ENCODE measurements at regions not wholly inside any gene's neighbourhood (a gene's known extent, or its start where the extent isn't known, plus 50 kb on each side); places are given as distances from the start of the nearest gene placed in this dataset.
"Not testable (repeated sequence)": the region's sequence is repeated elsewhere in the genome, so short reads cannot be mapped to it uniquely, and the experiment has no call there.

- H3K4me3 Mint-ChIP-seq, CTCF ChIA-PET, H3K4me1 Mint-ChIP-seq, H3K9me3 Mint-ChIP-seq, DNase-seq, H3K27me3 Mint-ChIP-seq, H3K27ac Mint-ChIP-seq, H3K36me3 Mint-ChIP-seq: not testable (repeated sequence)
Observed at GRCh38 chrX:14302561-14302960, 226.8 kb upstream of the GLRA2 start.

DNA sequence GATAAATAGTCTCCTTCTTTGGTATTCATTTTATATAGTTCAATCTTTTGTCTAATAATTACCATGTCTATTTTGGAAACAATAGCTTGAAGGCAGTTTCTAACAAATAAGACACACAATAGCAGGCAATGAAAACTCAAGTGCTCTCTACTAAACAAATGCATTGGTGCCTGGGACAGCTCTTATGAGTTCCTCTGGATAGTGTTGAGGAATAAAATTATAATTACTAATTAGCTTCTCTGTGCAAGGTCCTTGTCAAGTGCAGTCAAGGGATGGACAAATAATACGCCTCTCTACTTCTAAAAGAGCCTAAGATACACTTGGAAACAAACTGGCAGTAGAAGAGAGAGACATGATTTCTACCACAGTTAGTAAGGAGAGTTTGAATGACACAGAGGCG lies 229.0 kb upstream of the GLRA2 start:
- CTCF ChIA-PET: no interaction called here
- no peaks in the 10 kb centered on the region for H3K4me1 Mint-ChIP-seq
- no peak overlapping the region for H3K27ac Mint-ChIP-seq
- H3K36me3 Mint-ChIP-seq: no peaks in the 10 kb centered on the region
- no peaks in the 10 kb centered on the region for H3K9me3 Mint-ChIP-seq
- H3K27me3 Mint-ChIP-seq: no peaks in the 10 kb centered on the region
- DNase-seq: no peak
- no peak overlapping the region for H3K4me3 Mint-ChIP-seq

GRCh38 chrX:14295426-14295825 lies 233.9 kb upstream of the GLRA2 start:
- H3K9me3 Mint-ChIP-seq: no peaks in the 10 kb centered on the region
- no peak for DNase-seq
- H3K27me3 Mint-ChIP-seq: no peaks in the 10 kb centered on the region
- no peaks in the 10 kb centered on the region for H3K4me1 Mint-ChIP-seq
- no peak overlapping the region for H3K27ac Mint-ChIP-seq
- no peak overlapping the region for H3K4me3 Mint-ChIP-seq
- no peaks in the 10 kb centered on the region for H3K36me3 Mint-ChIP-seq
- CTCF ChIA-PET: no interaction called here

- H3K4me1 Mint-ChIP-seq: no peaks in the 10 kb centered on the region
- no peaks in the 10 kb centered on the region for H3K27me3 Mint-ChIP-seq
- no peaks in the 10 kb centered on the region for H3K9me3 Mint-ChIP-seq
- H3K27ac Mint-ChIP-seq: no peak overlapping the region
- no peak overlapping the region for H3K4me3 Mint-ChIP-seq
- DNase-seq: no peak
- no peaks in the 10 kb centered on the region for H3K36me3 Mint-ChIP-seq
- CTCF ChIA-PET: no interaction called here
Observed at GRCh38 chrX:14291666-14292500, 237.5 kb upstream of the GLRA2 start.

DNA sequence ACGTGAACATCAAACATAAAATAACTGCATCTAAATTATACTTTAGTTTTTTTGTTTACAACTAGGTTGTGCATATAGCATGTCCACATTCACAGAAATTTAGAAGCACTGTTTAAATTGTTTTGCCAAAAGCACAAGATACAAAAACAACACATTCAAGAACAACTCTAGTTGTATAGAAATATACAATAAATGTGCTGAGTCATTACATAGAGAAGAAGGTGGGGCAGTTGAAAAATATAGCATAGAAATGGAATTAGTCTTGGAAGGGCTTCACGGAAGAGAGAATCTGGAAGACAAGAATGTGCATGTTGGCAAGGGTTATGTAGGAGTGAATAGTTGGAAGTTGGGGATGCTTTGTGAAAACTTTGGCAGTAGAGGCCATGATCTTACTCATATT lies 239.0 kb upstream of the GLRA2 start:
- CTCF ChIA-PET: no interaction called here
- Mint-ChIP-seq H3K27me3 (no peaks in the 10 kb centered on the region), H3K4me3 (no peak overlapping the region), H3K4me1 (no peaks in the 10 kb centered on the region), H3K27ac (no peak overlapping the region), H3K36me3 (no peaks in the 10 kb centered on the region), H3K9me3 (no peaks in the 10 kb centered on the region)
- no peak for DNase-seq

DNA sequence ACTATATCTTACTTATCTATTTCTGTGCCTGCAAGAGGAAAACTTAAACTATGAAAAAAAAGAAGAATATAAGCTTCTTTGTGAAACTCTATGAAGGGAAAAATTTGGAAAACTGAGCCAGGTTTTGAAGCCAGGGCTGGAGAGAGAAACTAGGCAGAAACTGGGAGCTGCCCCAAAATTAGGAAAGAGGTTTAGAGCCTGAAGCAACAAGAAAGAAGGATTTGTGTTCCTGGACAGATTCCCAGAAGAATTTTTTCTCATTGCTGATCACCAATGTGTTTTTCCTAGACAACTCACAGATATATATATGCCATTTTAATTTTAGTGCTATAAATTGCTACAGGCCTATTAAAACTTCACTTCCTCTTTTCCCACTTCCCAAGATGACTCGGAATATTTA lies 245.0 kb upstream of the GEMIN8 start:
- Mint-ChIP-seq H3K27ac (no peak overlapping the region), H3K36me3 (no peaks in the 10 kb centered on the region), H3K27me3 (no peaks in the 10 kb centered on the region), H3K9me3 (no peaks in the 10 kb centered on the region), H3K4me3 (no peak overlapping the region), H3K4me1 (no peaks in the 10 kb centered on the region)
- CTCF ChIA-PET: no interaction called here
- DNase-seq: no peak

DNA sequence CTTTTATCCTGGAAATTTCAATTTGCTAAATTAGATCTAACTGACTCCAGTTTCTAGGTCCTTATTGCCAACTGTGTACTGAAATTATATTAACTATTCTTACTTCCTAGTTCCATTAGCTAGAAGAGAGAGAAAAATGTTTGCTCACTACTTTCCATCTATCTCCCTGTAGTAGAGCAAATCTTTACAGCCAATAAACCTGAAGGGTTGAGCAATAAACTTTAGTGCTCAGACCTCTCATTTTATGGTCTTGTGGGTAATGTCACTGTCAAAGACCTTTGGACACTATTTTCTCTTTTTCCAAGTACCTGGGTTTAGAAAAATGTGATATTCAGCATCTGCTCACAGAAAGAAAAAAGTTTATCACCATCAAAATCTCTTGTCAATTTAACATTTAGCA lies 237.5 kb upstream of the GEMIN8 start:
- no peak for DNase-seq
- H3K4me3 Mint-ChIP-seq: no peak overlapping the region
- H3K4me1 Mint-ChIP-seq: no peaks in the 10 kb centered on the region
- no peaks in the 10 kb centered on the region for H3K36me3 Mint-ChIP-seq
- no peaks in the 10 kb centered on the region for H3K27me3 Mint-ChIP-seq
- CTCF ChIA-PET: no interaction called here
- no peaks in the 10 kb centered on the region for H3K9me3 Mint-ChIP-seq
- H3K27ac Mint-ChIP-seq: no peak overlapping the region

- no peaks in the 10 kb centered on the region for H3K4me1 Mint-ChIP-seq
- H3K27me3 Mint-ChIP-seq: no peaks in the 10 kb centered on the region
- CTCF ChIA-PET: no interaction called here
- H3K9me3 Mint-ChIP-seq: no peaks in the 10 kb centered on the region
- H3K4me3 Mint-ChIP-seq: no peak overlapping the region
- no peaks in the 10 kb centered on the region for H3K36me3 Mint-ChIP-seq
- no peak for DNase-seq
- no peak overlapping the region for H3K27ac Mint-ChIP-seq
Observed at GRCh38 chrX:14266705-14267104, 237.0 kb upstream of the GEMIN8 start.

GRCh38 chrX:14243823-14244222 lies 214.1 kb upstream of the GEMIN8 start:
- H3K27ac Mint-ChIP-seq: no peak overlapping the region
- no peaks in the 10 kb centered on the region for H3K9me3 Mint-ChIP-seq
- H3K4me1 Mint-ChIP-seq: no peaks in the 10 kb centered on the region
- no peaks in the 10 kb centered on the region for H3K36me3 Mint-ChIP-seq
- CTCF ChIA-PET: no interaction called here
- DNase-seq: no peak
- H3K27me3 Mint-ChIP-seq: no peaks in the 10 kb centered on the region
- no peak overlapping the region for H3K4me3 Mint-ChIP-seq

GRCh38 chrX:14235004-14235403 lies 205.3 kb upstream of the GEMIN8 start:
- CTCF ChIA-PET: no interaction called here

DNA sequence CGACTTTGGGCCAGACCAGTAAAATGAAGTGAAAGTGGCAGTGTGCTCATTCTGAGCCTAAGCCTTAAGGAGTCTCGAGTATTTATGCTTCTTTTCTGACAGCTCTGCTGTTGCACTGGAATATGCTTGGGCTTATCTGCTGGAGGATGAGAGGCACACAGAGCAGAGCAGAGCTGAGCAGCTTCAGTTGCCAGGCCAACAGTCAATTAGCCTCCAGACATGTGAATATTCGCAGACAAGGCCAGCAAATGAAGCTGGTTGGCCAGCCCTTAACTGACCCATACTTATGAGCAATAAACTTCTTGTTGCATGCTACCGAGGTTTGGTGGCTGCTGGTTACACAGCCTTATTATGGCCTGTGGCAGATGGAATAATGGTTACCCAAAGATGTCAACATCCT lies 203.0 kb upstream of the GEMIN8 start:
- H3K4me1 Mint-ChIP-seq: no peaks in the 10 kb centered on the region
- H3K27ac Mint-ChIP-seq: no peak overlapping the region
- H3K9me3 Mint-ChIP-seq: peaks cover 2% of the 10 kb centered on the region
- H3K4me3 Mint-ChIP-seq: no peak overlapping the region
- H3K27me3 Mint-ChIP-seq: no peaks in the 10 kb centered on the region
- CTCF ChIA-PET: no interaction called here
- DNase-seq: no peak
- no peaks in the 10 kb centered on the region for H3K36me3 Mint-ChIP-seq

More at GRCh38 chrX:14235004-14235403, 205.3 kb upstream of the GEMIN8 start:
- no peaks in the 10 kb centered on the region for H3K9me3 Mint-ChIP-seq
- no peak overlapping the region for H3K27ac Mint-ChIP-seq
- DNase-seq: no peak
- no peaks in the 10 kb centered on the region for H3K4me1 Mint-ChIP-seq
- no peaks in the 10 kb centered on the region for H3K36me3 Mint-ChIP-seq
- H3K4me3 Mint-ChIP-seq: no peak overlapping the region
- H3K27me3 Mint-ChIP-seq: no peaks in the 10 kb centered on the region

DNA sequence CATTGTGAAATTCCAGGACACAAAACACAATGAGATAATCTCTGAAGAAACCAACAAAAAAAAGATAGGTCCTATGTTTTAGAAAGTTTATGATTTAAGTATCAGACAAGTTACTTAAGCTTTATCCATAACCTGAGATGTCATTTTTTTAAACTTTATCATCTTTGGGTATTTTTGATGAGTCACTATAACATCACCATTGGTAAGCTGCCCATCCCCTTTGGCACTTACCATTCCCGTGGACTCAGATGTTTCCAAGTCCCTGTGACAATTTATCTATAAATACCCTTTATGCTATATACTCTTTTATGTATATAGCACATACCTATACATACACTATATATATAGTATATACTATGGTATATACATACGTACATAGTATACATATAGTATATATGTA lies 198.9 kb upstream of the GEMIN8 start:
- Mint-ChIP-seq H3K4me1 (no peaks in the 10 kb centered on the region), H3K27ac (no peak overlapping the region), H3K4me3 (no peak overlapping the region), H3K36me3 (no peaks in the 10 kb centered on the region), H3K27me3 (no peaks in the 10 kb centered on the region), H3K9me3 (peaks cover 2% of the 10 kb centered on the region)
- DNase-seq: no peak
- CTCF ChIA-PET: no interaction called here

GRCh38 chrX:14220386-14220944 lies 190.8 kb upstream of the GEMIN8 start:
- no peaks in the 10 kb centered on the region for H3K36me3 Mint-ChIP-seq
- H3K4me3 Mint-ChIP-seq: no peak overlapping the region
- no peaks in the 10 kb centered on the region for H3K9me3 Mint-ChIP-seq
- no peaks in the 10 kb centered on the region for H3K4me1 Mint-ChIP-seq
- H3K27me3 Mint-ChIP-seq: no peaks in the 10 kb centered on the region
- CTCF ChIA-PET: no interaction called here
- H3K27ac Mint-ChIP-seq: no peak overlapping the region
- no peak for DNase-seq

DNA sequence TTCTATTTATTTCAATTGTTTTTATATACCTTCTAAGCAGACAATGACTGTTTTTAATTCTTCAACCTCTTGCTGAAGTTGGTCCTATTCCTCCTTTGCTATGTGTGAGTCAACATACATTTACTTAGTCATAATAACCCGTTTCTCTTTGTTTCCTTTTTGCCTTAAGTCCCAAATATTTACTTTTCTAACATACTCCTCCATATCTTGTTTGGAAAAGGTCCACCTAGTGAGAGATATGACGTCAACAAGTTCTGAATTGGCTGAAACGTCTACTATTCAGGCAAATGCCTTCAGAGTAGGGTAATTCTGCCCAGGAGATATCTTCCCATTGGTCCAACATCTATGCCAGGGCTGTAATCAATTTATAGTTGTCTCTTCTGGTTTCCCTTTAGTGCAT lies 179.3 kb upstream of the GEMIN8 start:
- H3K4me1 Mint-ChIP-seq: no peaks in the 10 kb centered on the region
- no peak overlapping the region for H3K27ac Mint-ChIP-seq
- DNase-seq: no peak
- H3K36me3 Mint-ChIP-seq: no peaks in the 10 kb centered on the region
- no peaks in the 10 kb centered on the region for H3K27me3 Mint-ChIP-seq
- no peak overlapping the region for H3K4me3 Mint-ChIP-seq
- no peaks in the 10 kb centered on the region for H3K9me3 Mint-ChIP-seq
- CTCF ChIA-PET: no interaction called here

DNA sequence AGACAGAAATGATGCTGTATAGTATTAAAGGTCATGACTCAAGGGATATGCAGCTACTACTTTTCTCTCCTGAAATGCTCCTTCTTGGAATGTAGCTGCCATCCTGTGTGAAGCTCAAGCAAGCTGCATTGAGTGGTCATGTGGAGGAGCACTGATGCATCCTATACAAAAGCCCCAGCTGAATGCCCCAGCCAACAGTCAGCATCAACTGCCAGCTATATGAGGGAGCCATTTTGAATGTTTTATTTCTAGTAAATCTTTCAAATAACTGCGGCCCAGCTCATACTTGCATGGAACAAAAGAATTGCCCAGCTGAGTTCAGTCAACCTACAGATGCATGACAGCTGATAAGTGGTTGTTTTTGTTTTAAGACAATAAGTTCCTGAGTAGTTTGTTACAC lies 165.0 kb upstream of the GEMIN8 start:
- CTCF ChIA-PET: no interaction called here
- no peak overlapping the region for H3K4me3 Mint-ChIP-seq
- H3K9me3 Mint-ChIP-seq: no peaks in the 10 kb centered on the region
- no peaks in the 10 kb centered on the region for H3K27me3 Mint-ChIP-seq
- no peak overlapping the region for H3K27ac Mint-ChIP-seq
- no peaks in the 10 kb centered on the region for H3K4me1 Mint-ChIP-seq
- H3K36me3 Mint-ChIP-seq: no peaks in the 10 kb centered on the region
- no peak for DNase-seq
